ENCODE measurements at regions not wholly inside any gene's neighbourhood (a gene's known extent, or its start where the extent isn't known, plus 50 kb on each side); places are given as distances from the start of the nearest gene placed in this dataset.

GRCh38 chr3:110789315-110789714 lies 282.3 kb upstream of the NECTIN3 start:
- Histone ChIP-seq H3K9me3 (ENCODE audit: control insufficient read depth in 2 of 2, low read length in 2 of 2) (no peaks in the 10 kb centered on the region), H3K27ac (ENCODE audit: low read length) (no peak overlapping the region), H3K27me3 (ENCODE audit: control insufficient read depth in 1 of 2, insufficient read depth in 2 of 2, low read length in 2 of 2) (no peaks in the 10 kb centered on the region), H3K9ac (ENCODE audit: low read length in 2 of 2) (no peak overlapping the region), H3K36me3 (ENCODE audit: control insufficient read depth in 2 of 2, insufficient read depth in 2 of 2, low read length in 2 of 2) (no peaks in the 10 kb centered on the region), H3K4me1 (ENCODE audit: control insufficient read depth, insufficient read depth, low read length) (no peaks in the 10 kb centered on the region), H3K4me3 (ENCODE audit: low read length in 2 of 2) (no peak overlapping the region)

GRCh38 chr3:110790631-110791030 lies 281.0 kb upstream of the NECTIN3 start:
- Histone ChIP-seq H3K9me3 (ENCODE audit: control insufficient read depth in 2 of 2, low read length in 2 of 2) (no peaks in the 10 kb centered on the region), H3K27ac (ENCODE audit: low read length) (no peak overlapping the region), H3K9ac (ENCODE audit: low read length in 2 of 2) (no peak overlapping the region), H3K4me1 (ENCODE audit: control insufficient read depth, insufficient read depth, low read length) (no peaks in the 10 kb centered on the region), H3K27me3 (ENCODE audit: control insufficient read depth in 1 of 2, insufficient read depth in 2 of 2, low read length in 2 of 2) (no peaks in the 10 kb centered on the region), H3K4me3 (ENCODE audit: low read length in 2 of 2) (no peak overlapping the region), H3K36me3 (ENCODE audit: control insufficient read depth in 2 of 2, insufficient read depth in 2 of 2, low read length in 2 of 2) (no peaks in the 10 kb centered on the region)

GRCh38 chr3:110791995-110792686 lies 279.5 kb upstream of the NECTIN3 start:
- H3K27me3 ChIP-seq (ENCODE audit: control insufficient read depth in 1 of 2, insufficient read depth in 2 of 2, low read length in 2 of 2): no peaks in the 10 kb centered on the region
- H3K36me3 ChIP-seq (ENCODE audit: control insufficient read depth in 2 of 2, insufficient read depth in 2 of 2, low read length in 2 of 2): no peaks in the 10 kb centered on the region
- no peaks in the 10 kb centered on the region for H3K9me3 ChIP-seq (ENCODE audit: control insufficient read depth in 2 of 2, low read length in 2 of 2)
- no peak overlapping the region for H3K9ac ChIP-seq (ENCODE audit: low read length in 2 of 2)
- H3K4me3 ChIP-seq (ENCODE audit: low read length in 2 of 2): no peak overlapping the region
- no peaks in the 10 kb centered on the region for H3K4me1 ChIP-seq (ENCODE audit: control insufficient read depth, insufficient read depth, low read length)
- no peak overlapping the region for H3K27ac ChIP-seq (ENCODE audit: low read length)

GRCh38 chr3:110793611-110794010 lies 278.0 kb upstream of the NECTIN3 start:
- no peaks in the 10 kb centered on the region for H3K27me3 ChIP-seq (ENCODE audit: control insufficient read depth in 1 of 2, insufficient read depth in 2 of 2, low read length in 2 of 2)
- no peak overlapping the region for H3K9ac ChIP-seq (ENCODE audit: low read length in 2 of 2)
- no peaks in the 10 kb centered on the region for H3K4me1 ChIP-seq (ENCODE audit: control insufficient read depth, insufficient read depth, low read length)
- no peaks in the 10 kb centered on the region for H3K9me3 ChIP-seq (ENCODE audit: control insufficient read depth in 2 of 2, low read length in 2 of 2)
- no peak overlapping the region for H3K27ac ChIP-seq (ENCODE audit: low read length)
- no peaks in the 10 kb centered on the region for H3K36me3 ChIP-seq (ENCODE audit: control insufficient read depth in 2 of 2, insufficient read depth in 2 of 2, low read length in 2 of 2)
- no peak overlapping the region for H3K4me3 ChIP-seq (ENCODE audit: low read length in 2 of 2)

- Histone ChIP-seq H3K4me3 (ENCODE audit: low read length in 2 of 2) (no peak overlapping the region), H3K9ac (ENCODE audit: low read length in 2 of 2) (no peak overlapping the region), H3K27ac (ENCODE audit: low read length) (no peak overlapping the region), H3K4me1 (ENCODE audit: control insufficient read depth, insufficient read depth, low read length) (no peaks in the 10 kb centered on the region), H3K27me3 (ENCODE audit: control insufficient read depth in 1 of 2, insufficient read depth in 2 of 2, low read length in 2 of 2) (no peaks in the 10 kb centered on the region), H3K36me3 (ENCODE audit: control insufficient read depth in 2 of 2, insufficient read depth in 2 of 2, low read length in 2 of 2) (no peaks in the 10 kb centered on the region), H3K9me3 (ENCODE audit: control insufficient read depth in 2 of 2, low read length in 2 of 2) (no peaks in the 10 kb centered on the region)
These were observed 276.5 kb upstream of the NECTIN3 start for GRCh38 chr3:110795163-110795562.

- Histone ChIP-seq H3K9ac (ENCODE audit: low read length in 2 of 2) (no peak overlapping the region), H3K9me3 (ENCODE audit: control insufficient read depth in 2 of 2, low read length in 2 of 2) (no peaks in the 10 kb centered on the region), H3K27ac (ENCODE audit: low read length) (no peak overlapping the region), H3K27me3 (ENCODE audit: control insufficient read depth in 1 of 2, insufficient read depth in 2 of 2, low read length in 2 of 2) (no peaks in the 10 kb centered on the region), H3K36me3 (ENCODE audit: control insufficient read depth in 2 of 2, insufficient read depth in 2 of 2, low read length in 2 of 2) (no peaks in the 10 kb centered on the region), H3K4me3 (ENCODE audit: low read length in 2 of 2) (no peak overlapping the region), H3K4me1 (ENCODE audit: control insufficient read depth, insufficient read depth, low read length) (no peaks in the 10 kb centered on the region)
These were observed 272.3 kb upstream of the NECTIN3 start for GRCh38 chr3:110799271-110799670.

- no peak overlapping the region for H3K9ac ChIP-seq (ENCODE audit: low read length in 2 of 2)
- H3K27ac ChIP-seq (ENCODE audit: low read length): no peak overlapping the region
- no peaks in the 10 kb centered on the region for H3K36me3 ChIP-seq (ENCODE audit: control insufficient read depth in 2 of 2, insufficient read depth in 2 of 2, low read length in 2 of 2)
- no peaks in the 10 kb centered on the region for H3K4me1 ChIP-seq (ENCODE audit: control insufficient read depth, insufficient read depth, low read length)
- H3K4me3 ChIP-seq (ENCODE audit: low read length in 2 of 2): no peak overlapping the region
- H3K27me3 ChIP-seq (ENCODE audit: control insufficient read depth in 1 of 2, insufficient read depth in 2 of 2, low read length in 2 of 2): no peaks in the 10 kb centered on the region
- H3K9me3 ChIP-seq (ENCODE audit: control insufficient read depth in 2 of 2, low read length in 2 of 2): no peaks in the 10 kb centered on the region
These were observed 266.8 kb upstream of the NECTIN3 start for GRCh38 chr3:110804856-110805255.

GRCh38 chr3:110806924-110807323 lies 264.7 kb upstream of the NECTIN3 start:
- H3K4me1 ChIP-seq (ENCODE audit: control insufficient read depth, insufficient read depth, low read length): no peaks in the 10 kb centered on the region
- no peak overlapping the region for H3K4me3 ChIP-seq (ENCODE audit: low read length in 2 of 2)
- no peak overlapping the region for H3K27ac ChIP-seq (ENCODE audit: low read length)
- no peaks in the 10 kb centered on the region for H3K9me3 ChIP-seq (ENCODE audit: control insufficient read depth in 2 of 2, low read length in 2 of 2)
- no peak overlapping the region for H3K9ac ChIP-seq (ENCODE audit: low read length in 2 of 2)
- no peaks in the 10 kb centered on the region for H3K36me3 ChIP-seq (ENCODE audit: control insufficient read depth in 2 of 2, insufficient read depth in 2 of 2, low read length in 2 of 2)
- H3K27me3 ChIP-seq (ENCODE audit: control insufficient read depth in 1 of 2, insufficient read depth in 2 of 2, low read length in 2 of 2): no peaks in the 10 kb centered on the region

GRCh38 chr3:110808630-110809029 lies 263.0 kb upstream of the NECTIN3 start:
- H3K9me3 ChIP-seq (ENCODE audit: control insufficient read depth in 2 of 2, low read length in 2 of 2): no peaks in the 10 kb centered on the region
- no peak overlapping the region for H3K27ac ChIP-seq (ENCODE audit: low read length)
- no peaks in the 10 kb centered on the region for H3K27me3 ChIP-seq (ENCODE audit: control insufficient read depth in 1 of 2, insufficient read depth in 2 of 2, low read length in 2 of 2)
- no peaks in the 10 kb centered on the region for H3K36me3 ChIP-seq (ENCODE audit: control insufficient read depth in 2 of 2, insufficient read depth in 2 of 2, low read length in 2 of 2)
- no peak overlapping the region for H3K4me3 ChIP-seq (ENCODE audit: low read length in 2 of 2)
- H3K9ac ChIP-seq (ENCODE audit: low read length in 2 of 2): no peak overlapping the region
- no peaks in the 10 kb centered on the region for H3K4me1 ChIP-seq (ENCODE audit: control insufficient read depth, insufficient read depth, low read length)

- no peaks in the 10 kb centered on the region for H3K4me1 ChIP-seq (ENCODE audit: control insufficient read depth, insufficient read depth, low read length)
- no peak overlapping the region for H3K27ac ChIP-seq (ENCODE audit: low read length)
- no peak overlapping the region for H3K4me3 ChIP-seq (ENCODE audit: low read length in 2 of 2)
- H3K36me3 ChIP-seq (ENCODE audit: control insufficient read depth in 2 of 2, insufficient read depth in 2 of 2, low read length in 2 of 2): no peaks in the 10 kb centered on the region
- no peaks in the 10 kb centered on the region for H3K27me3 ChIP-seq (ENCODE audit: control insufficient read depth in 1 of 2, insufficient read depth in 2 of 2, low read length in 2 of 2)
- no peaks in the 10 kb centered on the region for H3K9me3 ChIP-seq (ENCODE audit: control insufficient read depth in 2 of 2, low read length in 2 of 2)
- no peak overlapping the region for H3K9ac ChIP-seq (ENCODE audit: low read length in 2 of 2)
These were observed 261.3 kb upstream of the NECTIN3 start for GRCh38 chr3:110810356-110810755.

- Histone ChIP-seq H3K27ac (ENCODE audit: low read length) (no peak overlapping the region), H3K36me3 (ENCODE audit: control insufficient read depth in 2 of 2, insufficient read depth in 2 of 2, low read length in 2 of 2) (no peaks in the 10 kb centered on the region)
These were observed 260.6 kb upstream of the NECTIN3 start for GRCh38 chr3:110811050-110811449.

More at GRCh38 chr3:110811050-110811449, 260.6 kb upstream of the NECTIN3 start:
- no peak overlapping the region for H3K9ac ChIP-seq (ENCODE audit: low read length in 2 of 2)
- H3K4me1 ChIP-seq (ENCODE audit: control insufficient read depth, insufficient read depth, low read length): no peaks in the 10 kb centered on the region
- no peaks in the 10 kb centered on the region for H3K27me3 ChIP-seq (ENCODE audit: control insufficient read depth in 1 of 2, insufficient read depth in 2 of 2, low read length in 2 of 2)
- H3K9me3 ChIP-seq (ENCODE audit: control insufficient read depth in 2 of 2, low read length in 2 of 2): no peaks in the 10 kb centered on the region
- H3K4me3 ChIP-seq (ENCODE audit: low read length in 2 of 2): no peak overlapping the region

Data from stomach smooth muscle (tissue), 2 donors.